ENCODE measurements at regions not wholly inside any gene's neighbourhood (a gene's known extent, or its start where the extent isn't known, plus 50 kb on each side); places are given as distances from the start of the nearest gene placed in this dataset.

DNA sequence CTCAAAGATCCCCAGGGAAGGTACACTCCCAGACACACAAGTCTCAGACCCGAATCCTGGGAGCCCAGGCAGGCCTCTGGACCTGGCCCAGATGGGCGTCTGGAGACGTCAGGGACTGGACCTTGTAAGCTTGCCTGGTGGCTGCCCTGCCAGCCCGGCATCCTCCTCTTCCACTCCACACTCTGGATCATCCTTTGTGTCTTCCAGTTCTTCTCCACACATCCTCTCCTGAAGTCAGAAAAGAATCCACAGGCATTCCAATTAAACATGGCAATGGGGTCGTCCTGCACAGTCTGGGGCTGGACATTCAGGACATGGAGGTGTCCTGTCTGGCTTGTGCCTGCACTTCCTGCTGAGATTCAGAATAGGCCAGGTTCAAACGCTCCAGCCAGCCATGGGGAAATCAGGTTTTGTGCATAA, 208.8 kb upstream of the IGF1R start:
- no peaks in the 10 kb centered on the region for H3K9me3 ChIP-seq (ENCODE audit: insufficient read depth, low read length)
- H3K9me2 ChIP-seq (replicated peaks; ENCODE audit: insufficient read depth, low read length): no peaks in the 10 kb centered on the region
- H3K9ac ChIP-seq (ENCODE audit: low read length): no peak overlapping the region
- H3K4me2 ChIP-seq (ENCODE audit: low read depth, low read length, poor library complexity, severe bottlenecking): no peak overlapping the region
- H3K79me2 ChIP-seq (ENCODE audit: insufficient read depth, low read length): no peaks in the 10 kb centered on the region
- H3K4me3 ChIP-seq (ENCODE audit: insufficient read depth, low read length, poor library complexity, severe bottlenecking): no peak overlapping the region
- TF ChIP-seq, protein P1, sequence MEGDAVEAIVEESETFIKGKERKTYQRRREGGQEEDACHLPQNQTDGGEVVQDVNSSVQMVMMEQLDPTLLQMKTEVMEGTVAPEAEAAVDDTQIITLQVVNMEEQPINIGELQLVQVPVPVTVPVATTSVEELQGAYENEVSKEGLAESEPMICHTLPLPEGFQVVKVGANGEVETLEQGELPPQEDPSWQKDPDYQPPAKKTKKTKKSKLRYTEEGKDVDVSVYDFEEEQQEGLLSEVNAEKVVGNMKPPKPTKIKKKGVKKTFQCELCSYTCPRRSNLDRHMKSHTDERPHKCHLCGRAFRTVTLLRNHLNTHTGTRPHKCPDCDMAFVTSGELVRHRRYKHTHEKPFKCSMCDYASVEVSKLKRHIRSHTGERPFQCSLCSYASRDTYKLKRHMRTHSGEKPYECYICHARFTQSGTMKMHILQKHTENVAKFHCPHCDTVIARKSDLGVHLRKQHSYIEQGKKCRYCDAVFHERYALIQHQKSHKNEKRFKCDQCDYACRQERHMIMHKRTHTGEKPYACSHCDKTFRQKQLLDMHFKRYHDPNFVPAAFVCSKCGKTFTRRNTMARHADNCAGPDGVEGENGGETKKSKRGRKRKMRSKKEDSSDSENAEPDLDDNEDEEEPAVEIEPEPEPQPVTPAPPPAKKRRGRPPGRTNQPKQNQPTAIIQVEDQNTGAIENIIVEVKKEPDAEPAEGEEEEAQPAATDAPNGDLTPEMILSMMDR (IDR thresholded peaks at IDR 0.05; ENCODE audit: insufficient read depth, low read length, poor library complexity, severe bottlenecking): no peak
- TF ChIP-seq EZH2phosphoT487 (conservative IDR thresholded peaks at IDR 0.05; ENCODE audit: low read length): no peak
- no peaks in the 10 kb centered on the region for H3K27me3 ChIP-seq (ENCODE audit: low read length)
- H3K36me3 ChIP-seq (ENCODE audit: low read length): no peaks in the 10 kb centered on the region
- no peaks in the 10 kb centered on the region for H4K20me1 ChIP-seq (ENCODE audit: low read depth, low read length)
- no peak overlapping the region for H3K27ac ChIP-seq (ENCODE audit: low read depth, low read length)
- H2AFZ ChIP-seq (ENCODE audit: low read depth, low read length, severe bottlenecking): no peak overlapping the region
- H3F3A ChIP-seq (ENCODE audit: insufficient read depth): no peaks in the 10 kb centered on the region

DNA sequence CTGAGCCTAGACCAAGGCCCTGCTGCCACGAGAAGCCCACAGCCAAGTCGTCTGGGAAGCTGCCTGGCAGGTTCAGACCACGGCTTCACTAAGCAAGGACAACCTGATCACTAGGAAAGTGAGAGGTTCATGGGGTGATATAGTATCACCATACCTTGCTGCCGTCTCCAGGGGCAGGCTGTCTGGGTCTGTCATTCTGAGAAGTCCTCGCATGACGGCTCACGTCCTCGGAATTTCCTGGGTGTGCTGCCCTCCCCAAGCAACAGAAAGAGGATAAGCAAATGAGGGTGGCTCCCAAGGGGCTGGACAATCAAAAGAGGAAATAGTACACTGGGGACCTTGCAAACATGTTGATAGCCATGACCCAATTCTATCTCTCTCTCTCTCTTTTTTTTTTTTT, 207.4 kb upstream of the IGF1R start:
- Histone ChIP-seq H3K9me2 (replicated peaks; ENCODE audit: insufficient read depth, low read length) (no peaks in the 10 kb centered on the region), H3F3A (ENCODE audit: insufficient read depth) (no peaks in the 10 kb centered on the region), H3K9me3 (ENCODE audit: insufficient read depth, low read length) (no peaks in the 10 kb centered on the region), H3K4me3 (ENCODE audit: insufficient read depth, low read length, poor library complexity, severe bottlenecking) (no peak overlapping the region), H3K9ac (ENCODE audit: low read length) (no peak overlapping the region), H3K27ac (ENCODE audit: low read depth, low read length) (no peak overlapping the region), H3K36me3 (ENCODE audit: low read length) (no peaks in the 10 kb centered on the region), H3K4me2 (ENCODE audit: low read depth, low read length, poor library complexity, severe bottlenecking) (no peak overlapping the region), H4K20me1 (ENCODE audit: low read depth, low read length) (no peaks in the 10 kb centered on the region), H3K27me3 (ENCODE audit: low read length) (no peaks in the 10 kb centered on the region), H3K79me2 (ENCODE audit: insufficient read depth, low read length) (no peaks in the 10 kb centered on the region), H2AFZ (ENCODE audit: low read depth, low read length, severe bottlenecking) (no peak overlapping the region)
- TF ChIP-seq, protein P1 (IDR thresholded peaks at IDR 0.05; ENCODE audit: insufficient read depth, low read length, poor library complexity, severe bottlenecking): no peak
- no peak for TF ChIP-seq EZH2phosphoT487 (conservative IDR thresholded peaks at IDR 0.05; ENCODE audit: low read length)

DNA sequence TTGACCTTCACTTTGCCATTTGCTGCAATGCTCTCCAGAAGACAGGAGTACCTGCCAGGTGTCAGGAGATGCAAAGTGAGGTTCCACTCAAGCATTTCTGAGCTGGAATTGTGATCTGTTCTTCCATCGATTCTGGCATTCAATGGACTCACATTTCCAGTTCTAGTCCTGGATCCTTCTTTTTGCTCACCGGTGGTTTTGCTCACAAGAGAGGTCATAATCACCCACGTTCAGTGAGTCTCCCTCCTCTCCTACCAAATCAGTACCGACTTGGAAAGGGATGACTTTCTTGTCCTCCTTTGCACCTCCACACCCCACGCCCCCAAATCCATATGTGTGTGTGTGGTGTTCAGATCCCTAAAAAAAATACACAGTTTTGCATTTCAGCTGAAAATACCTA, 206.7 kb upstream of the IGF1R start:
- H3K4me2 ChIP-seq (ENCODE audit: low read depth, low read length, poor library complexity, severe bottlenecking): no peak overlapping the region

More for the DNA sequence above, 206.7 kb upstream of the IGF1R start:
- Histone ChIP-seq H3K79me2 (ENCODE audit: insufficient read depth, low read length) (no peaks in the 10 kb centered on the region), H3K36me3 (ENCODE audit: low read length) (no peaks in the 10 kb centered on the region), H3K9me3 (ENCODE audit: insufficient read depth, low read length) (no peaks in the 10 kb centered on the region), H3K27me3 (ENCODE audit: low read length) (no peaks in the 10 kb centered on the region), H3K9ac (ENCODE audit: low read length) (no peak overlapping the region), H3F3A (ENCODE audit: insufficient read depth) (no peaks in the 10 kb centered on the region), H3K9me2 (replicated peaks; ENCODE audit: insufficient read depth, low read length) (no peaks in the 10 kb centered on the region), H2AFZ (ENCODE audit: low read depth, low read length, severe bottlenecking) (no peak overlapping the region), H3K4me3 (ENCODE audit: insufficient read depth, low read length, poor library complexity, severe bottlenecking) (no peak overlapping the region), H4K20me1 (ENCODE audit: low read depth, low read length) (no peaks in the 10 kb centered on the region), H3K27ac (ENCODE audit: low read depth, low read length) (no peak overlapping the region)
- TF ChIP-seq, protein P1 (IDR thresholded peaks at IDR 0.05; ENCODE audit: insufficient read depth, low read length, poor library complexity, severe bottlenecking): no peak
- no peak for TF ChIP-seq EZH2phosphoT487 (conservative IDR thresholded peaks at IDR 0.05; ENCODE audit: low read length)
